Epithelial cell of prostate (primary cell): ENCODE measurements at regions not wholly inside any gene's neighbourhood (a gene's known extent, or its start where the extent isn't known, plus 50 kb on each side); places are given as distances from the start of the nearest gene placed in this dataset.
"Not testable (repeated sequence)": the region's sequence is repeated elsewhere in the genome, so short reads cannot be mapped to it uniquely, and the experiment has no call there.

Experiments used
- DNase-seq: peaks from one replicate; pipeline ENCODE4 v3.0.0-alpha.2; 2011; ENCODE audit warnings: low read depth, low spot score
- H3K27ac ChIP-seq: fragments of 450-650 bp; 2 replicates; pipeline ENCODE4 v1.5.1; 2017; ENCODE audit warnings: mild to moderate bottlenecking

GRCh38 chr9:22508354-22508753 is 61.7 kb downstream of the DMRTA1 start:
- not testable (repeated sequence) for DNase-seq, H3K27ac ChIP-seq

GRCh38 chr9:22508790-22509189 is 62.2 kb downstream of the DMRTA1 start:
- no peak for DNase-seq
- H3K27ac ChIP-seq = no peak overlapping the region

DNA sequence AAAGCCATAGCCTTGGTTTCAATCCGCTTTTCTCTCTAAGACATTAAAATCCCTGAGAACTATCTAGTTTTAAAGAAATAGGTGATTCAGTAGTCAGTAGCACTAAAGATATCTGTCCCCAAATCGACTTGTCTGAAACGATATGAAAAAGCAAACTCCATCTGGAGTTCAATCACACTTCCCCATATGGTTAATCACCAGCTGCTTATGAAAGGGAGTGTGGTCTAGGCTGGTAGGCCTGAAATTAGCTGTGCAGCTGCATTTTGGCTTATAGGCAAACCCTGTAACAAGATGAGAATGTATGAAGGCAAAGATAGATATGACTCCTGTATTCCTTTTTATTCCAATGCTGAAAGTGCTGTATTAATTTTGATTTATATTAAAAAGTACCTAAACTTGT is 65.9 kb downstream of the DMRTA1 start:
- no peak for DNase-seq
- no peak overlapping the region for H3K27ac ChIP-seq

- peak; percentile 8 for DNase-seq
- peak overlapping the region; percentile 8 for H3K27ac ChIP-seq
Measured at GRCh38 chr9:22514871-22515270, 68.2 kb downstream of the DMRTA1 start.

GRCh38 chr9:22522206-22522740 is 75.6 kb downstream of the DMRTA1 start:
- DNase-seq = no peak
- no peak overlapping the region for H3K27ac ChIP-seq

DNA sequence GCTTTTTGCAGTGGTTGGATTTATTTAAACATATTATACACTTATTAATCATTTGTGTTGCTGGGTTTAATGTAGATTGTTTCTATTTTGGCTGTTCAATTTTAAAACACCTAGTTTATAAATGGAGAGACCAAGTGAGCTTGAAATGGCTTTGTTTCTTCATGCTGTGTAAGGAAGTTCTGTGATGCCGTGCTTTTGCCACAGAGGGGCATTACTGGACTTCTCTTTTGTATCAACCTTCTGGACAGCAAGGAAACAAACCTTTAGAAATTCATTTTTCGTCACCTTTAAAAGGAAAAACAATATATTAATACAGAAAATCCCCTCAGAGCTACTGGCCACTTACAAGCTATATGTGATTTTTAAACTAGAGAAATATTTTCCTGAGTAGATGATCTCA is 81.9 kb downstream of the DMRTA1 start:
- no peak overlapping the region for H3K27ac ChIP-seq
- DNase-seq = no peak

DNA sequence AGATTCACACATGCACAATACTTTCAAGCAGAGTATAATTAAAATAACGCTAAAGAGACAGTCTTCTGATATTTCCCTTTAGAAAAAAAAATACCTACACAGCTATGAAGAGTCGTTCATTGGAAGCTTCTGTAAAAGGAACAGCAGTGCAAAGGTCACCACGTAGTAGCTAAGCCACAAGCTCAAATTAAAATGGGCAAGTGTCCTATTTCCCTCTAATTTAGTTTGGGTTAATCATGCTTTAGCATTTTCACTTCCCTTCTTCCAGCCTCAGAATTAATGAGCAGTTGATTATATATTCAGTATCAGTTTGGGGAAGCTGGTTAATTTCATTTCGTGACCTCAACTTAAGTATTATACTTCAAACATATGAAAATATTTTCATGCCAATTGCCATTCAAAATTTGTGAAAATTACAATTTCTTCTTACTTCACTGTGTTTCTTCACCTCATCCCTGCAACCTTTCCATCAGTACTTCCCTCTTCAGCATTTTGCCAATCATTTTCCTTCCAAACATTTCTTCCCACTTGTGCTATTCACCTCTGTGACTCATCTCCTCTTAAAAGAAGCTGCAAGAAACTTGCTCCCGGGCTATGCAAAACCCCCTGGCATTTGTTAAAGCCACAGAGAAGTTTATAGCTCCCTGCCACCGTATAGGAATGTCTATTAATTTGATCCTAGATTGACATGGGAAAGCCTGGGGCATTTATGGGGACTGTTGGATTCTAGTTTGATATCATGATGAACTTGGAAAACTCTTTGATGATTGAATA is 83.0 kb downstream of the DMRTA1 start:
- DNase-seq = no peak
- no peak overlapping the region for H3K27ac ChIP-seq

DNA sequence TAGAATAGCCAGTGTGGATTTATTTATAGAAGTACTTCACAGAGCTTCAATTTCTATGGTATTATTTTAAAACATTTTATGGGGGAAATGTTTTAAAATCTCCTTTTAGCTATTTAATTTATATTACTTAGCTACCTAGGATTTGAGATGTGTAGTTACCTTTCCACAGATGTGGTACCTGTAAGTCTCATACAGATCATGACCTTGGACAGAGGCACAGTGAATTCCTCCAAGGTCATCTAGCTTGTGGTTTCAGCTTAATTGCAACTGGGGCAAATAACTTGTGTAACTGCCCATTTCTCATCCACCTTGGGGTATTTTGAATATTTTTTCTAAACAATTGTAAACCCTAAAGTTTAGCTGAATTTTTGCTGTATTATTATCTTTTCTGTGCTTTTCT is 89.2 kb downstream of the DMRTA1 start:
- no peak for DNase-seq
- no peak overlapping the region for H3K27ac ChIP-seq

DNA sequence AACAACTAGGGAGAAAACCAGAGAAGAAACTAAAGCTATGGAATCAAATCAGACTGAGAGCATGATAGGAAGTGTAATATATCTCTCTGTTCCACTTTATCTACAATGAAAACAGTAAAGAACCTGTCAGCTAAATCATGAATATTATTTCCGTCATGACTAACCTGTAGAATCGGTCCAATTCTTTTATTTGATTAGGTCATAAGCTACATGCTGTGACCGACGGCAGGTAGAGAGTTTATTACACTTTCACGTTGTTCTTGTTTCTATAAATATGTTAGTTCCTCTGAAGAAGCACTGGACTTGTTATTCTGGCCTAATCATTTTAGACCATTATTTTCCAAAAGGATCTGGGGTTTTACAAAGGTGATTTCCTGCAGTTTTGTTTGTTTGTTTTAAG is 91.1 kb downstream of the DMRTA1 start:
- no peak for DNase-seq
- no peak overlapping the region for H3K27ac ChIP-seq

GRCh38 chr9:22548625-22549024 is 102.0 kb downstream of the DMRTA1 start:
- DNase-seq = no peak
- H3K27ac ChIP-seq = no peak overlapping the region

GRCh38 chr9:22574740-22575139 is 128.1 kb downstream of the DMRTA1 start:
- H3K27ac ChIP-seq = no peak overlapping the region
- DNase-seq = no peak

DNA sequence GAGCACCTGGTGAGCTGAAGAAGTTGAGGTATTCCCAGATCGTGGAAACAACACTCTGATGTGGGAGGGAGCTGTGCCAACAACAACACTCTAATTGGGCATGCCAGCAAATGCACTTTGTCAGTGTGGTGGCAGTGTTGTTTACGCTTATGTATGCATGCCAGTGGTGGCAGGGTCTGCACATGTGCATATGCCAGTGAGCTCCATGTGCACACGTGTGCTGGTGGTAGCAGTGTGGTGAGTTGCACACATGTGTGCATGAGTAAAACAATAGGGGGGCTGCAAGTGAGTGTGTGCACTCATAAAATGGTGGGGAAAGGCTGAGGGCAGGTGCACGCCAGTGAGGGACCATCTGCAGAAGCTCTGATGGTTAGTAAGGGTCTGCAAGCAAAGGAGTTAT is 134.2 kb downstream of the DMRTA1 start:
- H3K27ac ChIP-seq = no peak overlapping the region
- DNase-seq = no peak

DNA sequence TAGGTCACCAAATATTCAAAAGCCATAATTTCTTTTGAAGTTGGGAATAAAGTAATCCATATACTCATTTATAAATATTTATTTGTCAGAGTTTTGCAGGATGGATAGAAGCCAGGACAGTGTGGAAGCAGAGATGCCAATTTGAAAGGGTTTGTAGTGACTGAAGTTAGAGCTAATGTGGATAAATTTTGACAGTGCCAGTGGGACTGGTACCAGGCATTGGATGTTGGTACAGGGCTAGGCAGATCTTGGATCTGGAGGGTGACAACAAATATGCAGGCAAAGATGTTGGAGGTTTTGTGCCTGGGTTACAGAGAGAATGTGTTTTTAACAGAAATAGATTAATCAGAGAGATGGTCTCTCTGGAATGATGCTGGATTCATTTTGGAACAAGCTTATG is 135.6 kb downstream of the DMRTA1 start:
- no peak overlapping the region for H3K27ac ChIP-seq
- no peak for DNase-seq

DNA sequence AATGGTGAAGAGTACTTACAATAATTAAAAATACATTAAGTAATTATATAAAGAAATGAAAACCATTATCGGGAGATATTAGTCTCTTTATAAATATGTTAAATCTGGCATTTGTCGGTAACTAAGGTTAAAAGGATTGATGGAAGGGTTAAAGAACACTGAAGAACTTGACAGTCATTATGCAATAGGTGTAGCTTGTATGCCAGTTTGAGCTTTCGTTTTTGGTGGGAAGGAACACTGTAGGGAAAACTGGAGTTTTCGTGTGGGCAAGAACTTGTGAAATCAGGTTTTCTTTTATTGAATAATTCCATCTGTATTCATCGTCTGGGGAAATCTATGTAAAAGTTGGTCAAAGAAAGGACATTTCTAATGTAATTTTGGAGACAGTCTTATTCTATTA is 142.3 kb downstream of the DMRTA1 start:
- DNase-seq = no peak
- H3K27ac ChIP-seq = no peak overlapping the region

GRCh38 chr9:22590336-22591033 is 143.9 kb downstream of the DMRTA1 start:
- no peak overlapping the region for H3K27ac ChIP-seq
- DNase-seq = no peak

DNA sequence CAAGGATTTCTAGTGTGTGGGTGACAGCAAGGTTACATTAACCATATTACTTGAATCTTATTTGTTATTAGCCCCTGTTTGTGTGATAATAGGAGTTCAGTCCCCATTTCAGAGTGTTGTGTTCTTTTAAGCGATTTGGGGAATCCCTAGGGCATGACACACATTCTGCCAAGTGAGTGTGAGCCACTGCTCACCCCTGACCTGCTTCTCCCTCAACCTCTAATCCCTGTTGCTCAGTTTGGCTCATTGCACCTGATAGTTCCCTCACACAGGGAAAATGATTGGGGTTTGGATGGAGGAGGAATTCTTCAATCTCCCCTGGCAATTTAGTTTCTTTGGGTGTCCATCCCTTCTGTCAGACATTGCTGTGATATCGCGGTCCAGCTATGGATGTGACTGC is 149.2 kb downstream of the DMRTA1 start:
- no peak overlapping the region for H3K27ac ChIP-seq
- DNase-seq = no peak

GRCh38 chr9:22617156-22617555 is 170.5 kb downstream of the DMRTA1 start:
- no peak overlapping the region for H3K27ac ChIP-seq
- DNase-seq = no peak

GRCh38 chr9:22622815-22623214 is 176.2 kb downstream of the DMRTA1 start:
- no peak for DNase-seq
- no peak overlapping the region for H3K27ac ChIP-seq

- no peak for DNase-seq
- H3K27ac ChIP-seq = no peak overlapping the region
Measured at GRCh38 chr9:22623236-22623635, 176.6 kb downstream of the DMRTA1 start.

DNA sequence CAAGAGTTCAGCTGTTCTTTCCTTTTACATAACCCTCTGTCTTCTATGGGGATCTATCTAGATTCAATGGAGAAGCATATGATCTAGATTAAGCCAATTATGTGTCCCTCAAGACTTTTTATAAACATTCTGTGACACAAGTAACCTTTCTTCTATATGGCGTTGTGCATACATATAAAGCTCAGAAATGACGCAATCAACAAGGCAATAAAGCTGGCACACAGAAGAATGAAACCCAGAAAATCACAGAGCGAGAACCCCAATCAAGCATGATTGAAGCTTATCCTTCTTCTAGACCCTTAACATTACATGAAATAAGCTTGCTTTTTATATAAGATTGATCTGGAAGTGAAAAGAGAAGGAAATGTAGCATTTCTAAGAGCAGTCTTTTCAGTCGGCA is 178.9 kb downstream of the DMRTA1 start:
- DNase-seq = no peak
- no peak overlapping the region for H3K27ac ChIP-seq

DNA sequence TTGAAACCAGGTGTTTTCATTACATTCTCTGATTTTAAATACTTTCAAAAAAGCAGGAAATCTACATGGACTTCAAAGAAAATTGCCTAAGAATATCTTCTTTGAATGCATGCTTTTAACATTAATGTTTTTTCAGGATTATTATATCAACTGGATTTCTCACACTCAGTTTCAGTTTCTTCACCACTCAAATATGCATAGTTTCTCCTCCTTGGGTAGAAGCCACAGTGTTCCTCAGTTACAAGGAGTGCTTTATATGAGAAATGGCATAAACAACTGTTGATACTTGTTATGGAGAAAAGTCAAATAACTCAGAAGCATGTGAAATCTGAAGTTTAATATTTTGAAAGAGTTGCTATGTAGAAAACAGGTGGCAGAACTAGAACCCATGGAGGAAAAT is 196.9 kb downstream of the DMRTA1 start:
- H3K27ac ChIP-seq = no peak overlapping the region
- no peak for DNase-seq

GRCh38 chr9:22645893-22646292 is 199.3 kb downstream of the DMRTA1 start:
- peak; percentile 12 for DNase-seq
- no peak overlapping the region for H3K27ac ChIP-seq
